ENCODE measurements at regions not wholly inside any gene's neighbourhood (a gene's known extent, or its start where the extent isn't known, plus 50 kb on each side); places are given as distances from the start of the nearest gene placed in this dataset.

DNA sequence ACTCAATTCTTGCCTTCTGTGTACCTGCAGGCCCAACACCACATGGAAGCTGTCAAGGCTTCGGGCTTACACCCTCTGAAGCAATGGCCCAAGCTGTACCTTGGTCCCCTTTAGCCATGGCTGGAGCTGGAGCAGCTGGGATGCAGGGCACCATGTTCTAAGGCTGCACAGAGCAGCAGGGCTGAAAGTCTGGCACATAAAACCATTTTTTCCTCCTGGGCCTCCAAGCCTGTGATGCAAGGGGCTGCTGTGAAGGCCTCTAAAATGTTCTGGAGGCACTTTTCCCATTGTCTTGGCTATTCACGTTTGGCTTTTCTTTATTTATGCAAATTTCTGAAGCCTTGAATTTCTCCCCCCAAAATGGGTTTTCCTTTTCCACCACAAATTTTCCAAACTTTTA, 102.1 kb upstream of the SLC5A12 start:
- DNase-seq (ENCODE audit: extremely low spot score), result no peak
- CTCF ChIA-PET, result no interaction called here
- TF ChIP-seq BHLHE40 (IDR thresholded peaks at IDR 0.05; ENCODE audit: borderline replicate concordance) (no peak), FOXM1 (IDR thresholded peaks at IDR 0.05; ENCODE audit: borderline replicate concordance) (no peak), L3MBTL2 (conservative IDR thresholded peaks at IDR 0.05) (no peak), FOXK2 (IDR thresholded peaks at IDR 0.05) (no peak)
- TF ChIP-seq, protein P1, sequence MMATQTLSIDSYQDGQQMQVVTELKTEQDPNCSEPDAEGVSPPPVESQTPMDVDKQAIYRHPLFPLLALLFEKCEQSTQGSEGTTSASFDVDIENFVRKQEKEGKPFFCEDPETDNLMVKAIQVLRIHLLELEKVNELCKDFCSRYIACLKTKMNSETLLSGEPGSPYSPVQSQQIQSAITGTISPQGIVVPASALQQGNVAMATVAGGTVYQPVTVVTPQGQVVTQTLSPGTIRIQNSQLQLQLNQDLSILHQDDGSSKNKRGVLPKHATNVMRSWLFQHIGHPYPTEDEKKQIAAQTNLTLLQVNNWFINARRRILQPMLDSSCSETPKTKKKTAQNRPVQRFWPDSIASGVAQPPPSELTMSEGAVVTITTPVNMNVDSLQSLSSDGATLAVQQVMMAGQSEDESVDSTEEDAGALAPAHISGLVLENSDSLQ (IDR thresholded peaks at IDR 0.05), result no peak
- POLR2A ChIA-PET, result no interaction called here

DNA sequence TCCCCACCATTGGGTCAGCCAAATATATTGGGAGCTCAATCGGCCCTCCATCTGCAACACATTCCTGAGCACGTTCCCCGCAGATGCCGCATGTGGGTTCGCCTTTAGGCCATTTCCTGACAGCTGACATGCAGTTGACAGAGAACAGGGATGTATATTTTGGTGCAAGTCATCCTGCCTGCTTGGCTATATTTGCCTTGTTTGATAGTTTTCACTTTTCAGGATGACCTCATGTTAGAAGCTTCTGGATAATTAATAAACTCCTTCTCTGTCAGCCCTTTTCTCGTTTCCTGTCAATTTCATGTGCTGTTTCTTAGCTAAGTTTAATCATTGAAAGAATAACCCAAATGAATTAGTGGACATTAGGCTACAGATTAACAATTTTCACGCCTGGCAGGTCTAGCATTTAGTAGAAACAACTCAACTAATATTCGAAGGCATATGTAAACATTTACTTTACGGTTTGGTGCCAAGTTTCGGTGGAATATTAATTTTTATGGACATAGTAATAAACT, 105.8 kb upstream of the SLC5A12 start:
- TF ChIP-seq NFRKB (IDR thresholded peaks at IDR 0.05) (no peak), ZNF384 (IDR thresholded peaks at IDR 0.05) (no peak), ELF4 (IDR thresholded peaks at IDR 0.05) (no peak), BHLHE40 (IDR thresholded peaks at IDR 0.05; ENCODE audit: borderline replicate concordance) (no peak), SUZ12 (IDR thresholded peaks at IDR 0.05) (no peak), ARNT (IDR thresholded peaks at IDR 0.05) (no peak), FOXA1 (IDR thresholded peaks at IDR 0.05) (no peak), TARDBP (IDR thresholded peaks at IDR 0.05) (no peak), SP1 (IDR thresholded peaks at IDR 0.05) (no peak), LEF1 (IDR thresholded peaks at IDR 0.05; ENCODE audit: borderline replicate concordance) (no peak), FOXM1 (IDR thresholded peaks at IDR 0.05; ENCODE audit: borderline replicate concordance) (no peak), HDGF (IDR thresholded peaks at IDR 0.05; ENCODE audit: borderline replicate concordance) (no peak), L3MBTL2 (conservative IDR thresholded peaks at IDR 0.05) (no peak), FOXK2 (IDR thresholded peaks at IDR 0.05) (no peak)
- TF ChIP-seq, protein P1 (IDR thresholded peaks at IDR 0.05), result no peak
- DNase-seq (ENCODE audit: extremely low spot score), result no peak
- ChIA-PET POLR2A (no interaction called here), CTCF (no interaction called here)

DNA sequence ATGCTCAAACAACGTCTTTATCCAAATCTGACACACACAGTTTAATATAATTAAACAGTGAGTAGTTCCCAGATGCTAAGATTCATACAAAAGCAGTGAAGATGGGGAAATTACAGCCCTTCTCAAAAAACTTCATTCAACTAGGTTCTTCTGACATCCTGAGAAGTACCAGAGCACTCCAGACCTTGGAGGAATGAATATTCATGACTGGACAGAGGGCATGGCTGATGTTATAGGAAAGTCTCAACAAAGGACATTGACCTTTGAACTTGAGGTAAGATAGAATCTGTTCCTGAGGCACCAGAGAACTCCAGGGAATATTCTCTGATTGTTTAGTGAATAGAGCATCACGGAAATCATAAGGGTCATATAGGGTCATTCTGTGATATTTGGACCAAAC, 106.4 kb upstream of the SLC5A12 start:
- DNase-seq (ENCODE audit: extremely low spot score), result no peak

DNA sequence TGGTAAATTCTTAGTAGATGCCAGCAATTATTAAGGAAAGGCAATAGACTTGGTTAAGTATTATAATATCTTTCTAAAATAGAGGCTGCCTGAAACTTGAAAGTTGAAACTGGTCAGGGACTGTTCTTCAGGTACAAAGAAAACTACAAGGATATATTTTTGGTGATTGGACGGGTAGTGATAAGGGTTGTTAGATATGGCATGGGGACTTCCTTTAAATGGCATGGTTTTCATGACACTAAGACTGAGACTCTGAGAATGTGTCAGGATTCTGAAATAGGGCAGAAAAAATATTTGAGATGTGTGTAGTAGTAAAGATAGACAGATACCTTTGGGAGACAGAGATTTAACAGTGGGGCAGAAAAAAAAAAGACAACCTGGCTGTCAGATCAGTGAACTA, 108.4 kb upstream of the SLC5A12 start:
- DNase-seq (ENCODE audit: extremely low spot score), result no peak
- ChIA-PET POLR2A (no interaction called here), CTCF (no interaction called here)
- TF ChIP-seq SUZ12 (IDR thresholded peaks at IDR 0.05) (no peak), TARDBP (IDR thresholded peaks at IDR 0.05) (no peak), L3MBTL2 (conservative IDR thresholded peaks at IDR 0.05) (no peak), LEF1 (IDR thresholded peaks at IDR 0.05; ENCODE audit: borderline replicate concordance) (no peak), CTBP1 (IDR thresholded peaks at IDR 0.05; ENCODE audit: borderline replicate concordance) (no peak), ZNF384 (IDR thresholded peaks at IDR 0.05) (no peak), FOXM1 (IDR thresholded peaks at IDR 0.05; ENCODE audit: borderline replicate concordance) (no peak), FOXA1 (IDR thresholded peaks at IDR 0.05) (no peak), FOXK2 (IDR thresholded peaks at IDR 0.05) (no peak), SP1 (IDR thresholded peaks at IDR 0.05) (no peak), HDGF (IDR thresholded peaks at IDR 0.05; ENCODE audit: borderline replicate concordance) (no peak), NFRKB (IDR thresholded peaks at IDR 0.05) (no peak), BHLHE40 (IDR thresholded peaks at IDR 0.05; ENCODE audit: borderline replicate concordance) (no peak)
- TF ChIP-seq, protein P1 (IDR thresholded peaks at IDR 0.05), result no peak

More for the DNA sequence above, 106.4 kb upstream of the SLC5A12 start:
- ChIA-PET CTCF (no interaction called here), POLR2A (no interaction called here)
- TF ChIP-seq BHLHE40 (IDR thresholded peaks at IDR 0.05; ENCODE audit: borderline replicate concordance) (no peak), CTBP1 (IDR thresholded peaks at IDR 0.05; ENCODE audit: borderline replicate concordance) (no peak), FOXA1 (IDR thresholded peaks at IDR 0.05) (no peak), ELF4 (IDR thresholded peaks at IDR 0.05) (no peak), ARNT (IDR thresholded peaks at IDR 0.05) (no peak), TARDBP (IDR thresholded peaks at IDR 0.05) (no peak), HDGF (IDR thresholded peaks at IDR 0.05; ENCODE audit: borderline replicate concordance) (no peak), FOXM1 (IDR thresholded peaks at IDR 0.05; ENCODE audit: borderline replicate concordance) (no peak)

DNA sequence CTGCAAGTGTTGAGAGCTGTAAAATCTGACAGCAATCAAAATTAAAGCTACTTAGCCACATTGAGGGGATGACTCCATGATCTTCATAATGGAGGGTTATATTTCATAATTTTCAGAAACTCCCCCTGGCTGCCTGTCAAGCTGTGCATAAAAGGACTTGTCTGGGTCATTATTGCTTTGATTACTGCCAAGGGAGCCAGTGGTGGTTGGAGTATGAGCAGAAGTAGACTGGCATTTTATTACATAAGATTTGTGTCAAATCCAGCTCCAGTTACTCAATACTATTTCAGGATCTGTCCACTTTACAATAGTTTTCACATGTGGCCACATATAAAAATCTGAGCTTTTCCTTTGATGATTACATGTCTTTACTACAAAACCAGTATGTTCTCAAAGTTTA, 108.9 kb upstream of the SLC5A12 start:
- no peak for DNase-seq (ENCODE audit: extremely low spot score)
- CTCF ChIA-PET, result no interaction called here
- POLR2A ChIA-PET, result no interaction called here
- TF ChIP-seq HDGF (IDR thresholded peaks at IDR 0.05; ENCODE audit: borderline replicate concordance) (no peak), CTBP1 (IDR thresholded peaks at IDR 0.05; ENCODE audit: borderline replicate concordance) (no peak), FOXK2 (IDR thresholded peaks at IDR 0.05) (no peak), ELF4 (IDR thresholded peaks at IDR 0.05) (no peak), L3MBTL2 (conservative IDR thresholded peaks at IDR 0.05) (no peak), FOXA1 (IDR thresholded peaks at IDR 0.05) (no peak), LEF1 (IDR thresholded peaks at IDR 0.05; ENCODE audit: borderline replicate concordance) (no peak), SUZ12 (IDR thresholded peaks at IDR 0.05) (no peak), ARNT (IDR thresholded peaks at IDR 0.05) (no peak), FOXM1 (IDR thresholded peaks at IDR 0.05; ENCODE audit: borderline replicate concordance) (no peak)
- TF ChIP-seq, protein P1 (IDR thresholded peaks at IDR 0.05), result no peak

DNA sequence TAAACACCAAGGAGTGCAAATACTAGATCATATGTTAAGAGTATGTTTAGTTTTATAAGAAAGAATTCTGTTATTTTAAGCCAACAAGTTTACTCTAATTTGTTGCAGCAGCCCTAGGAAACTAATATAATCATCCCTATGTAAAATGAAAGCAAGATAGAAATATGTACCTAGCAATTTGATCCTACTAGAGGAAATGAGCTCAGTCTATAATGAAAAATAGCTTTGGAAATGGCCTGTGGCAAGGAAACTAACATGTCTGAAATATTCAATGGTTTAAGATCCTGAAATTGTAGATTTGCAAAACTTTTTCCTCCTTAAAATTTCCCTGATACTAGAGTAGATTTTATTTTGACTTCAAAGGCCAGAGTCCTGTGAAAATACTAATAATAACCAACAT, 112.7 kb upstream of the SLC5A12 start:
- ChIA-PET POLR2A (no interaction called here), CTCF (no interaction called here)
- no peak for TF ChIP-seq TARDBP (IDR thresholded peaks at IDR 0.05)
- TF ChIP-seq NFRKB (IDR thresholded peaks at IDR 0.05), result no peak
- TF ChIP-seq SUZ12 (IDR thresholded peaks at IDR 0.05), result no peak
- no peak for TF ChIP-seq FOXA1 (IDR thresholded peaks at IDR 0.05)
- TF ChIP-seq BHLHE40 (IDR thresholded peaks at IDR 0.05; ENCODE audit: borderline replicate concordance), result no peak
- TF ChIP-seq LEF1 (IDR thresholded peaks at IDR 0.05; ENCODE audit: borderline replicate concordance), result no peak
- no peak for TF ChIP-seq ZNF384 (IDR thresholded peaks at IDR 0.05)
- TF ChIP-seq ELF4 (IDR thresholded peaks at IDR 0.05), result no peak
- no peak for TF ChIP-seq HDGF (IDR thresholded peaks at IDR 0.05; ENCODE audit: borderline replicate concordance)
- TF ChIP-seq FOXK2 (IDR thresholded peaks at IDR 0.05), result no peak
- TF ChIP-seq L3MBTL2 (conservative IDR thresholded peaks at IDR 0.05), result no peak
- no peak for TF ChIP-seq SP1 (IDR thresholded peaks at IDR 0.05)
- TF ChIP-seq ARNT (IDR thresholded peaks at IDR 0.05), result no peak
- TF ChIP-seq, protein P1 (IDR thresholded peaks at IDR 0.05), result no peak
- no peak for DNase-seq (ENCODE audit: extremely low spot score)
